ENCODE measurements at regions not wholly inside any gene's neighbourhood (a gene's known extent, or its start where the extent isn't known, plus 50 kb on each side); places are given as distances from the start of the nearest gene placed in this dataset.
"Not testable (repeated sequence)": the region's sequence is repeated elsewhere in the genome, so short reads cannot be mapped to it uniquely, and the experiment has no call there.

DNA sequence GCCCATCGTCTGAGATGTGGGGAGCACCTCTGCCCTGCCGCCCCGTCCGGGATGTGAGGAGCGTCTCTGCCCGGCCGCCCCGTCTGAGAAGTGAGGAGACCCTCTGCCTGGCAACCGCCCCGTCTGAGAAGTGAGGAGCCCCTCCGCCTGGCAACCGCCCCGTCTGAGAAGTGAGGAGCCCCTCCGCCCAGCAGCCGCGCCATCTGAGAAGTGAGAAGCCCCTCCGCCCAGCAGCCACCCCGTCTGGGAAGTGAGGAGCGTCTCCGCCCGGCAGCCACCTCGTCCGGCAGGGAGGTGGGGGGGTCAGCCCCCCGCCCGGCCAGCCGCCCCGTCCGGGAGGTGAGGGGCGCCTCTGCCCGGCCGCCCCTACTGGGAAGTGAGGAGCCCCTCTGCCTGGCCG lies 267.2 kb downstream of the MEF2C start:
- DNase-seq (ENCODE audit: low read depth in 2 of 2), result not testable (repeated sequence)

- DNase-seq (ENCODE audit: low read depth in 2 of 2), result no peak
Measured at GRCh38 chr5:88613051-88613450, 269.9 kb downstream of the MEF2C start.

GRCh38 chr5:88610586-88610985 lies 272.4 kb downstream of the MEF2C start:
- DNase-seq (ENCODE audit: low read depth in 2 of 2), result no peak

GRCh38 chr5:88607492-88607891 lies 275.5 kb downstream of the MEF2C start:
- DNase-seq (ENCODE audit: low read depth in 2 of 2), result no peak

DNA sequence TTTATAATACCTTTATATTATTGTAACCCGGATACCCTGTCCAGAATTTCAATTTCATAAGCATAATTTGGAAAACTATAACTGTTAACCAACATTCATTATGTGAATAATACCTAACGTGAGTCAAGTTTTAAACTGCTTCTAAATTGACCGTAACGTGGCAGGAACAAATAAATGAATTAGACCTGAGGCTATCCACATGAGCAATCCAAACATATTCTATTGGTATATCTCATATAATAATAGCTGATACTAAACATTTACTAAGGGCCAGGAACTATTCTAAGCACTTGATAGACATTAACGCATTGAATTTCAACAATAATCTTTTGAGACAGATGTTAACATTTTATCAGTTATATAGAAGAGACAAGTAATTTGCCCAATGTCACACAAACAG lies 276.4 kb downstream of the MEF2C start:
- no peak for DNase-seq (ENCODE audit: low read depth in 2 of 2)

- no peak for DNase-seq (ENCODE audit: low read depth in 2 of 2)
Measured at GRCh38 chr5:88606173-88606572, 276.8 kb downstream of the MEF2C start.

DNA sequence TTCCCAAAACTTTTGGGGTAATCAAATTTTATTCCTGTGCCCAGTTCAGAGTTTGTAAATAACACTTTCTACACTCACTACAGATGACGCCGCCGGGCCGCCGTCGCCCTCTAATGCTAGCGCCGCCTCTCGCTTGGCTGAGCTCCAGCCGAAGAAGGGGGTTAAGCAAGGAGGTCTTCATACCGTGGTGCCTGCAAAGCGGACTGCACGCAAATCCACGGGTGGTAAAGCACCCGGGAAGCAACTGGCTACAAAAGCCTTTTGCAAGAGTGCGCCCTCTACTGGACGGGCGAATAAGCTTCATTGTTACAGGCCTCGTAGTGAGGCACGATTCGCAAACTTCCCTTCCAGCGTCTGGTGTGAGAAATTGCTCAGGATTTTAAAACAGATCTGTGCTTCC lies 280.4 kb downstream of the MEF2C start:
- DNase-seq (ENCODE audit: low read depth in 2 of 2), result peak in 1 of 2 donors; percentile 7

GRCh38 chr5:88594441-88594840 lies 288.5 kb downstream of the MEF2C start:
- DNase-seq (ENCODE audit: low read depth in 2 of 2), result no peak

DNA sequence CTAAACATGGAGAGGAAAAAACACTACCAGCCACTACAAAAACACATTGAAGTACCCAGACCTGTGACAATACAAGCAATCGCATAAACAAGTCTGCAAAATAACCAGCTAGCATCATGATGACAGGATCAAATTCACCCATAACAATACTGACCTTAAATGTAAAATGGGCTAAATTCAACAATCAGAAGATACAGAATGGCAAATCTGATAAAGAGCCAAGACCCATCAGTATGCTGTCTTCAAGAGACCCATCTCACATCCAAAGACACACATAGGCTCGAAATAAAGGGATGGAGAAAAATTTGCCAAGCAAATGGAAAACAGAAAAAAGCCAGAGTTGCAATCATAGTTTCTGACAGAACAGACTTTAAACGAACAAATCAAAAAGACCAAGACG lies 294.4 kb downstream of the MEF2C start:
- DNase-seq (ENCODE audit: low read depth in 2 of 2), result no peak

DNA sequence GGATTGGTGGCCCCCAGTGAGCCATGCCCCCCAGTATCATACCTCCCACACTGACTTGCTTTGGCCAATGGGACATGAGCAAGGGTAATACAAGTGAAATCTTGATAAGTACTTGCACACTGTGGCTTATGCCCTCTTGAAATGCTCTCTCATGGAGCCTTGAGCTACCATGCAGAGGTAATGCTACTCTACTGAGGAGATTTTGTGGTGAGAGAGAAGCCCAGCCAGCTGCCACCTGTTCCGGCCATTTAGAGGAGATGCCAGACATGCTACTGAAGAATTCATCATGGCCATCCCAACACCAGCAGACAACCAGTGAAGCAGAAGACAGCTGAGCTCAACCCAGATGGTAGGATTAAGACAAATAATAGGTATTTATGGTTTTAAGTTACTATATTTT lies 299.5 kb downstream of the MEF2C start:
- no peak for DNase-seq (ENCODE audit: low read depth in 2 of 2)

DNA sequence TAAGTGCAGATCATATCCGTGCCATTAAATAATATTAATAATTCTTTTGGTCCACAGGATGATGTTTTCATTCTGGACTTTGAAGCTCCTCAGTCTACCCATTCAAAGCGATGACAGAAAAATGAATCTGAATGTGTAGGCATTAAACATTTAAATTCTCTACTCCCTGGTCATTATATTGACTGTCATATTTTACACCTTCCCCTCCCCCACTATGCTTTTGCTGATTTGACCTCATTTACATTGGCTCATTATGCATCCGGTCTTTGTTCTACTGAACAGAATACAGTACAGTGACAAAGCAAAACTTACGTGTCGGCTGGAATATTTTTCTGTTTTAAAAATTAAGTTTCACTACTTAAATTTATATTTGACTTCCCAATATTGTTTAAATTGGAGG lies 289.7 kb upstream of the TMEM161B start:
- DNase-seq (ENCODE audit: low read depth in 2 of 2), result no peak

- no peak for DNase-seq (ENCODE audit: low read depth in 2 of 2)
Measured at GRCh38 chr5:88557881-88558280, 289.2 kb upstream of the TMEM161B start.

DNA sequence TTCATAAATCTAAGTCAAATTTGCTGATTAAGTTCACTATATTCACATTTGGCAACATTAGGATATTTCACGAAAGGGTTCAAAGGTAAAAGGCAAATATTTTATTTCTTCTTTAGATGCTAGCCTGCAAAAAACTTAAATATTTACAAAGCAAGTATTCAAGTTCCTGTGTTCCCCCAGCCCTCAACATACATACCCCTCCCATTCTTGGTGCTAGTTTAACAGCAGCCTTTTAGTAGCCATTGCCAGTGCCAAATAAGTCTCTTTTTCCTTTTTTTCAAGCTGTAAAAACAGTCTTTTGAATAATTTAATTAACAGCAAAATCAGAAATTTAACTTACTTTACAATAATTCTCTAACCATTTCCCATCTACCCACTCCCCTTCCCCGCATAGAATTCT lies 288.5 kb upstream of the TMEM161B start:
- DNase-seq (ENCODE audit: low read depth in 2 of 2), result no peak

DNA sequence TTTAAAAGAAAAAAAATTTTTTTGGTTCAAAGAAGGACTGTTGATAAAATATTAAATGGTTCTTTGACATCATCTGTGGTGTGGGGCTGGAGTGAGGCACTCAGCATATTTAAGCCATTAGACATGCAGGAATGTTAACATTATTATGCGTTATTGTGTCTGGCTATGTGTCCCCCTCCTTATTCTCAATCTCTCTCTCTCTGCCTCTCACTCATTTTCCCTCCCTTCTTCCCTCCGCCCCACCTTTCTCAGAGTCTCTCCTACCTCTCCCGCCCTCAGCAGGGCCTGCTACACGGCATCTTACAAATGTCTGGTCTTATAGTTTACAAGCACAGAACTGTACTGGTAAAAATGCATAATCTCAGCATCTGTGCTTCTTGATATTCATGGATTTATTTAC lies 287.8 kb upstream of the TMEM161B start:
- DNase-seq (ENCODE audit: low read depth in 2 of 2), result no peak

DNA sequence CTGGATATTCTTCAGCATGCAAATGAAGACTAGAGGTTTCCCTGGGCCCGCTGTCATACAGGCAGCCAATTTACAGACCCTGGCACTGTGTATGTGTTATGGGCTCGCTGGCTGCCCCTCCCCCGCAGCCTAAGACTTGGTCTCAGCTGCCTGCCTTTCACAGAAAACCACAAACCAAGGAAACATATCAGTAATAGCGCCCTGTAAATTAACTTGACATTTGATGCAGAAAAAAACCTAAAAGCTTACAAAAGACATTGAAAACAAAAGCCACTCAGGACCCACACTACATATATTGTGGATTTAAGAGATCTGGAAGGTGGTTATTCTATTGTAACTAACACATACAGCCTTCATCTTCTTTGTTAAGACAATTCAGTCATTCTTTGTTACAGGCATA lies 287.0 kb upstream of the TMEM161B start:
- no peak for DNase-seq (ENCODE audit: low read depth in 2 of 2)

DNA sequence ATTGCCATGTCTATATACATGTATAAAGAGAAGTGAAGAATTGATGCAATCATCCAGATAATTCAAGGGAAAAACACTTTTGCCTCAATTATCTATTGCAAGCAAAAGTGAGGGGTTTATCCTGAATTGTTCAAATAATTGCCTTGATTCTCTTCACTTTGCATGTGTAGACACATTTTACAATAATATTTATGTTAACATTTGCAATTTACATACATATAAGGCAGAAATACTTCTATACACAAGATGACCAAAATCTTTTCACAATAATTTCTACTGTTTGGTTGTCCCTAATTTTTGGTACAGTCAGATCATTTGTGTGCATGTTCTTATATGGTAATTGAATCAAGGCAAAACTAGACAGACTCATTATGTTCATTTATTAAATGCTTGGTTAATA lies 285.3 kb upstream of the TMEM161B start:
- no peak for DNase-seq (ENCODE audit: low read depth in 2 of 2)

- no peak for DNase-seq (ENCODE audit: low read depth in 2 of 2)
Measured at GRCh38 chr5:88553136-88553875, 284.7 kb upstream of the TMEM161B start.

- no peak for DNase-seq (ENCODE audit: low read depth in 2 of 2)
Measured at GRCh38 chr5:88552426-88552825, 283.8 kb upstream of the TMEM161B start.

GRCh38 chr5:88551724-88552345 lies 283.2 kb upstream of the TMEM161B start:
- no peak for DNase-seq (ENCODE audit: low read depth in 2 of 2)

DNA sequence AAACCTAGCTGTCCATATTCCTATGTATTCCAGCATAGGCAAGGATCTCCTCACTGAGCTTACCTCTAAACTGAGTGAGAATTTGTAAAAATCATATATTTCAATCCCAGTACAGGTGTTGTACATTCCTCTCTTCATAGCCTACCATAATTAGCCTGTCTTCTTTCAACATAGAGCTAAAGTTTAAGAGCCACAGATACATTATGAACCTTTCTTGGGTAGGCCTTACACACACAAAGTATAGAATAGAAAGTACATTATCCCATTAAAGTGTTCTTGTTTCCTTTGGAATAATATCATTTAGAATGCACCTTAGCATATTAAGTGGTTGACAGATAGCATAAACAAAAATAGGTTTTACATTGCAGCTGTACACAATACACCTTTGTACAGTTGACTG lies 282.1 kb upstream of the TMEM161B start:
- DNase-seq (ENCODE audit: low read depth in 2 of 2), result no peak

GRCh38 chr5:88548136-88548805 lies 279.6 kb upstream of the TMEM161B start:
- DNase-seq (ENCODE audit: low read depth in 2 of 2), result no peak

DNA sequence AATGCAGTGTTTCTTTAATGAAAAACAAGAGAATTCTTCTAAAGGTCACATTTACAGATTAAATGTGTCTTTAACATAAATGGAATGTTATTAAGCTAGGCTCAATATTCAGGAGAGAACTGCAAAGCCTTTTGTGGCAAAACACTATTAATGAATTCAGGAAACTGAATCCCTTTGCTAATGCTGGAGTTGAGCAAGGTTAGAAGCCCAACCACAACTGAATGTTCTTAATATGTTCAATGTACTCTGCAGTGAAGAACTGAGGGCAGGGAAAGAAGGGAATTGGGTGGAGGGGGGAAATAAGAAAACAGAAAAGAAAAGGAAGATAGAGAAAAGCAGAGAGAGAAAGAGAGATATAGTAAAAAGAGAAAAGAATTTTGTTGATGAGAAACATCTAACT lies 276.7 kb upstream of the TMEM161B start:
- no peak for DNase-seq (ENCODE audit: low read depth in 2 of 2)

- no peak for DNase-seq (ENCODE audit: low read depth in 2 of 2)
Measured at GRCh38 chr5:88544671-88545070, 276.0 kb upstream of the TMEM161B start.
